ENCODE measurements at regions not wholly inside any gene's neighbourhood (a gene's known extent, or its start where the extent isn't known, plus 50 kb on each side); places are given as distances from the start of the nearest gene placed in this dataset.

DNA sequence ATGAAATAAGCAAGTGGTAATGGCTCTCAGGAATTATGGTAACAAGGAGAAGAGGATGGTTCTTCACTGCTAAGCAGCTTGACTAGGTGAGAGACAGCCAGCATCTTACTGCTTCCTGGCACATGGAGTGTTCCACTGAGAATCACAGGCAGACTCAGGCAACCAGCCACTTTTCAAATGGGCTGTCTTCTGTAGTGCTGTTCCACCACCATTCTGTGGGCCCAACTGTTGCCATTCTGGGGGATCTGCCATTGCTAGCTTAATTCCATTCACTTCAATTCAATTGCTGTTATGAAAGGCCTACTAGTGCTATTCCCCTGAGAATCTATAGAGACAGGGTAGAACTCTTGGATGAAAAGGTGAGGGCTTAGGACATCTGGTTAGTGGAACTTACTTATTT, 341.9 kb downstream of the KCNRG start:
- H3K4me3 ChIP-seq (ENCODE audit: low read depth, low read length): no peak overlapping the region
- DNase-seq (ENCODE audit: low read depth): no peak

DNA sequence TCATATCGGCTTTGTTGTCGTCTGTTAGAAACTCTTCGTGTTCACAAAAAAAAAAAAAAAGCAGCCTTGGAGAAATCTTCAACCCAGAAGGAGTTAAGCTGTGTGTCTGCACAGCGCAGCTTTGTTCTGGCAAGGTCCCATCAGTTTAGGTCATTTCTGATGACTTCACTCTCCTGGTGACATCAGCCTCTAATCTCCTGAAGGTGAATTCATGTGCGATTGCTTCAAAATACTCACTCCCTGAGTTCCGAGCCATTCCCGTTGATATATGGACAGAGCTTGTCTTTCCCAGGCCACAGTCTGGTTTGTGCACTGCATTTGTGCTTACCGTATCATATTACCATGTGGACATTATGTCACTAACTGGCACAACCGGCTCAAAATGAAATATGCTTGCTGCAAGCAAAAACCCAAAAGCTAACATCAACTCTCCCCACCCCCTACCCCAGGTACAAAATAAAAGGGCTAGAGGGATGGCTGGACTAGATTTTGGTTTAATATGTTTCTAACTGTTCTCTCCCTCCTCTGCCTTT, 342.4 kb downstream of the KCNRG start:
- H3K4me3 ChIP-seq (ENCODE audit: low read depth, low read length): no peak overlapping the region
- TF ChIP-seq, protein P1, sequence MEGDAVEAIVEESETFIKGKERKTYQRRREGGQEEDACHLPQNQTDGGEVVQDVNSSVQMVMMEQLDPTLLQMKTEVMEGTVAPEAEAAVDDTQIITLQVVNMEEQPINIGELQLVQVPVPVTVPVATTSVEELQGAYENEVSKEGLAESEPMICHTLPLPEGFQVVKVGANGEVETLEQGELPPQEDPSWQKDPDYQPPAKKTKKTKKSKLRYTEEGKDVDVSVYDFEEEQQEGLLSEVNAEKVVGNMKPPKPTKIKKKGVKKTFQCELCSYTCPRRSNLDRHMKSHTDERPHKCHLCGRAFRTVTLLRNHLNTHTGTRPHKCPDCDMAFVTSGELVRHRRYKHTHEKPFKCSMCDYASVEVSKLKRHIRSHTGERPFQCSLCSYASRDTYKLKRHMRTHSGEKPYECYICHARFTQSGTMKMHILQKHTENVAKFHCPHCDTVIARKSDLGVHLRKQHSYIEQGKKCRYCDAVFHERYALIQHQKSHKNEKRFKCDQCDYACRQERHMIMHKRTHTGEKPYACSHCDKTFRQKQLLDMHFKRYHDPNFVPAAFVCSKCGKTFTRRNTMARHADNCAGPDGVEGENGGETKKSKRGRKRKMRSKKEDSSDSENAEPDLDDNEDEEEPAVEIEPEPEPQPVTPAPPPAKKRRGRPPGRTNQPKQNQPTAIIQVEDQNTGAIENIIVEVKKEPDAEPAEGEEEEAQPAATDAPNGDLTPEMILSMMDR (conservative IDR thresholded peaks at IDR 0.05; ENCODE audit: low read depth, low read length): no peak
- peak; percentile 57 for DNase-seq (ENCODE audit: low read depth)

More for the DNA sequence above, 341.9 kb downstream of the KCNRG start:
- TF ChIP-seq, protein P1 (conservative IDR thresholded peaks at IDR 0.05; ENCODE audit: low read depth, low read length): no peak

DNA sequence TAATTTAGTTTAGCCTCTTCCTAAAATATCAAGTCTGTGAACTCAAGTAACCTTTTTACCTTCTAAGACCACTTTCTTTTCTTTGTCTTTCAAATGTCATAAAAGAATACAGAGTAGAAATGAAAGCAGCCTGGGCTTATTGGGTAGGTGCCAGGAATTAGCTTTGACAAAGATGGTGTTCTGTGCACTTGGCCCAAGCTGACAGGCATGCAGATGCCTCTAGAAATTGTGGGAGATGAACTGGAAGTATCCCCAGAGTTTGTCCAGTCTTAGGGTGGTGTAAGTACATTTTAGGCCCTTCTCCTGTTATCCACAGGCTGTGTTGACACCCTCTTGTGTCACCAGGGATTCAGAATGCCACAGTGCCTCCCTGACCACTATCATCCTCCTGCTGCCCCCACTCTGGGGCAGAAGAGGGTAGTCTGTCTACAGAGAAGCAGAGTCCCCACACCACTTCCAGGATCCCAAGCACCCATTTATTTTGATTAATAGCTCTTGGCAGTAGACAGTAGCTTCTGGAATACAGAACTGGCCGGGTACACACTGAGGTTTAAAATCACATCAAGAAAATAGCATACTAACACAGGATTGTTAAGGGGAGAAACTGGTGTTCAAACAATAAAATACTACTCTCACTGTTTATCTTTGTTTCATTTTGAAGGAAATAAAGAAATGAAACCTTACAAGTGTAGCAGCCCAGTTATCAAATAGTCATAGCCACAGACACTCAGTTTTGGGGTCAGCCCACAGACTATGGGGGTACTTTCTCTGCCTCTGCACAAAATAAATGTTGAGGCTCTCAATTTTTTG, 343.2 kb downstream of the KCNRG start:
- TF ChIP-seq, protein P1 (conservative IDR thresholded peaks at IDR 0.05; ENCODE audit: low read depth, low read length): no peak
- no peak for DNase-seq (ENCODE audit: low read depth)
- H3K4me3 ChIP-seq (ENCODE audit: low read depth, low read length): no peak overlapping the region

GRCh38 chr13:50359041-50359367, 343.8 kb downstream of the KCNRG start:
- H3K4me3 ChIP-seq (ENCODE audit: low read depth, low read length): no peak overlapping the region
- no peak for DNase-seq (ENCODE audit: low read depth)
- TF ChIP-seq, protein P1 (conservative IDR thresholded peaks at IDR 0.05; ENCODE audit: low read depth, low read length): no peak

DNA sequence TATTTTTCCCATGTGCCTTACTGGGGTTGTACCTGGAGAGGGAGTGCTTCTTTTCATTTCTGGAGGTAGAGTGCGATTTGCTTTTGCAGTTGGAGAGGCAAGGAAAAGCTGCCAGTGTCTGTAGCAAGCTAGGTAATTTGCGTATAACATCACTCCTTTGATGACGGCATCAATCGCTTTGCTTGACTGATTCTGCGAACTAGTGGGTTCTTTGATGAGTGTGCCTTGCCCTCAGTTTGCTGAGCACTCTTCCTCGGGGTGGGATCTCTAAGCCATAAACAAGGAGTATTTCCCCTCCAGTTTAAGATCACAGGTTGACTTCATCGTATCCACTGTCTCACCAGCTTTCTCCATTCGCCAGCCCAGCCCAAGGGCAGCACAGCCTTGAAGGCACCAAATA, 344.5 kb downstream of the KCNRG start:
- H3K4me3 ChIP-seq (ENCODE audit: low read depth, low read length): no peak overlapping the region
- TF ChIP-seq, protein P1 (conservative IDR thresholded peaks at IDR 0.05; ENCODE audit: low read depth, low read length): no peak
- DNase-seq (ENCODE audit: low read depth): no peak

GRCh38 chr13:50360637-50361036, 345.4 kb downstream of the KCNRG start:
- DNase-seq (ENCODE audit: low read depth): no peak
- TF ChIP-seq, protein P1 (conservative IDR thresholded peaks at IDR 0.05; ENCODE audit: low read depth, low read length): no peak

GRCh38 chr13:50361282-50361681, 346.0 kb downstream of the KCNRG start:
- TF ChIP-seq, protein P1 (conservative IDR thresholded peaks at IDR 0.05; ENCODE audit: low read depth, low read length): no peak

More at GRCh38 chr13:50360637-50361036, 345.4 kb downstream of the KCNRG start:
- H3K4me3 ChIP-seq (ENCODE audit: low read depth, low read length): no peak overlapping the region

More at GRCh38 chr13:50361282-50361681, 346.0 kb downstream of the KCNRG start:
- DNase-seq (ENCODE audit: low read depth): no peak
- H3K4me3 ChIP-seq (ENCODE audit: low read depth, low read length): no peak overlapping the region

All from epithelial cell of proximal tubule (primary cell).